Dermis blood vessel endothelial cell (primary cell): ENCODE measurements at regions not wholly inside any gene's neighbourhood (a gene's known extent, or its start where the extent isn't known, plus 50 kb on each side); places are given as distances from the start of the nearest gene placed in this dataset.

Source experiments
- DNase-seq: peaks from one replicate; pipeline ENCODE4 v3.0.0; 2010

- DNase-seq: no peak
Measured at GRCh38 chr9:23907343-23907742, 81.3 kb upstream of the ELAVL2 start.

DNA sequence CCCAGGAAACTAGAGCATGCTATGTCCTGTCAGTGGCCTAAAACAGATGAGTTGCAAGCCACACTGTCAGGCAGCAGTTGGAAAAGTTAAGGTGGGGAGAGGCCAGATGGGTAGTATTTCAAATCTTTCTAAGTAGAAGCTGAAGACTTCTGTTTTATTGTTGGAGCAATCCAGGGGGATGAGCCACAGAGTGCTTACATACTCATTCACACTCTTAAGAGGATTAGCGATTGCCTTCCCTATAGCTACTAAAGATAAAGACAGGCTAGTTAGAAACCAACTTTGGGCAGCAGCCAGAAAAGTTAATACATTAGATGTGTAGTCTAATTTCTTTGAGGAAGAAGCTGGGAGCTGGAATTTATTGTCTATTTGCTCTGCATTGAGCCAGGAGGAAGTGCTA is 61.7 kb upstream of the ELAVL2 start:
- DNase-seq: no peak
